SKM-1 (cell line): ENCODE measurements at regions not wholly inside any gene's neighbourhood (a gene's known extent, or its start where the extent isn't known, plus 50 kb on each side); places are given as distances from the start of the nearest gene placed in this dataset.

Source experiments
- DNase-seq: peaks from one replicate; lab custom pipeline; 2025; ENCODE audit not compliant: unreplicated experiment; lab: John Stamatoyannopoulos, UW

DNA sequence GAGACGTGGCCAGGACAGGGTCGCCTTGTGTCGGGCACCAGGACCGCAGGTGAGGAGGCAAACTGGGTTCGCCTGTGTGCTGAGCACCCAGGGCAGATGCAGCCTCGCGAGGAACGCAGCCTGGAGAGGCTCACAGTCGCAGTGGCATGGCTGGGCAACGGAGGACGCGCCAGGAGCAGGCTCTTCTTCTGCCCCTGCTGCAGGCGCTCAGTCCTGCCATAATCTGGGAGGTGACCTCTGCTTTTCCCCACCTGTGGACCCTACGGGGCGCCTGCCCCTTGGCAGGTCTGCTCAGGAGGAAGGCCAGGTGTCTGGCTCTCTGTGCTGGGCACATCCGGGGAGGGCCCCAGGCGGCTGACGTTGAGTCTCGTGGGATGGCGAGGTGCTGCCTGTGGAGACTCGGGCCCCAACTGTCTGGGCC, 1136.2 kb downstream of the BRD1 start:
- DNase-seq: no peak

DNA sequence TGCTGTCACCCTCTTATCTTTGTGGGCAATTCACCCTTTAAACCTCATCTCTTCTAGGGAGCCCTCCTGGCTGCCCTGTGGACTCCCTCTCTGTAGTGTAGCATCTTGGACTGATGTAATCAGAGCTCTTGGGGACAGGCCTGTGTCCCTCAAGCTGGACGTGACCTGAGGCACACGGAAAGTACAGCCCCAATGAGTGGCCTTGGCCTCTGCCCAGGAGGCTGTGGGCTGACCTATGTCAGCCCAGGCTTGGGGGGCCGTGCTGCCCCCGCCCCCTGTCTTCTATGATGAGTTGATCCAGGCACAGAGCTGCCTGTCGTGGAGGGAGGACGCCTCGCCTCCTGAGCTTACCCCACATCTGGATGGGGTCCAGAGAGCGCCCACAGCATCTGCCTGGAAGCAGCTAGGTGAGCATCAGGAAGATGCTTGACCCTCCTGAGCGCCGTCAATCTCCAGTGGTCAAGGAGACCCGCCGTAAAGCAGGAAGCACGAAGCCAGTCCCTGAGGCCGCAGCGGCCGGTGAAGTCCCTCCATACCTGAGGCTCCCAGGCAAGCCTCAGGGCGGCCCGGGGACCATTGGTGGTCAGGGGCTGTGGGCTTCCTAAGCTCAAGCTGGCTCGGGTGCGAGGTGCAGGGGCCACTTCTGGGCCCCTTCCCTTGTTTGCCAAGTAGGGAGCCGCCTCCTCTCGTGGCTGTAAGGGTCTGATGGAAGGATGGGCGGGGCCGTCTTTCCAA, 1136.9 kb downstream of the BRD1 start:
- DNase-seq: no peak

DNA sequence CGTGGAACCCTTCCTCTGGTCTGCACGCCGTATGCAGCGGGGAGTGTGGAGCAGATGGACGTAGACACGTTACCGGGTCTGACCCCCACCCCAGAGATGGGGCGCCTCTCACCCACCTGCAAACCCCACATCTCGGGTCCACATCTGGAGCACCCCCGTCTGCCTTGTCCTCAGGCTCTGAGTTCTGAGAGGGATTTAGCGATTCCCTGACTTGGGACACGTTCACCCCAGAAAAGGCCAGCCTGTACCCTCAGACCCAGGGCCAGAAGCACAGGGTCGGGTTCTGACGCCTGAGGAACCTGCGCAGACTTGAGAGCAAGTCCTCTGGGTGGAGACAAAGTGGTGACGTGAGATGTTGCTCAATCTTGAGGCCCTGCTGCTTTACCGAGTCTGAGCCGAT, 1138.5 kb downstream of the BRD1 start:
- DNase-seq: no peak

DNA sequence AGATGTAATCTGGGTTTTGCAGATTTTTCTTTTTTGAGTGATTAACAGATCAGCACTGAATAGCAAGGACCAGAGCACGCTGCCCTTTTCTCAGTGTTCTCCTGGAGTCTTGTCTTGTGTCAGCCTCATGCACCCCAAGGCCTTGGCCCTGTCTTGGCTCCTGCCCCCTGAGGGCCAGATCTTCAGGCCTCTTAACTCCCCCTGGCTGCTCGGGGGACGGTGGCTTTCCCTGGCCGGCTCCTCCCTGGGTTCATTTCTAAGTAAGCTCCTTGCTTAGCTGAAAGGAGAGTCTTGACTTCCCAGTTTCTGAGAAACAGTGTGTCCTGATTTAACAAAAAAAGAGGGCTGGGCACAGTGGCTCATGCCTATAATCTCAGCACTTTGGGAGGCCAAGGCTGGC, 1139.3 kb downstream of the BRD1 start:
- DNase-seq: no peak

DNA sequence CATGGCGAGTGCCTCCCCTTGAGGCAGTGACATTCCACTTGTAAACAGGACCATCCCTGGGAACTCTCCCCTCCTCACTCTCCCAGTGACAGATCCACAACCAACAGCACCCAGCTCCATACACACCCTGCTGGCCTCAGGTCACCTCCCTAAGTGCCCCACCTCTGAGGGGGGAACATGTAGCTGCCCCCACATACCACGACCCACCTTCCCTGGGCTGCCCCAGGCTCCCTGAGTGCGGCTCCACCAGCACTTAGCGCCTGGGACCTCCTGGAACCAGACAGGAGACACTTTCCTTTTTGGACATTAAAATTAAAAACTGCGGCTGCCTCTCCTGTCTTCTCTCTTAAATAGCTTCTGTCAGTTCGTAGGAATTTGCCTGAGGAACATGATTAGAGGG, 1140.1 kb downstream of the BRD1 start:
- DNase-seq: no peak

DNA sequence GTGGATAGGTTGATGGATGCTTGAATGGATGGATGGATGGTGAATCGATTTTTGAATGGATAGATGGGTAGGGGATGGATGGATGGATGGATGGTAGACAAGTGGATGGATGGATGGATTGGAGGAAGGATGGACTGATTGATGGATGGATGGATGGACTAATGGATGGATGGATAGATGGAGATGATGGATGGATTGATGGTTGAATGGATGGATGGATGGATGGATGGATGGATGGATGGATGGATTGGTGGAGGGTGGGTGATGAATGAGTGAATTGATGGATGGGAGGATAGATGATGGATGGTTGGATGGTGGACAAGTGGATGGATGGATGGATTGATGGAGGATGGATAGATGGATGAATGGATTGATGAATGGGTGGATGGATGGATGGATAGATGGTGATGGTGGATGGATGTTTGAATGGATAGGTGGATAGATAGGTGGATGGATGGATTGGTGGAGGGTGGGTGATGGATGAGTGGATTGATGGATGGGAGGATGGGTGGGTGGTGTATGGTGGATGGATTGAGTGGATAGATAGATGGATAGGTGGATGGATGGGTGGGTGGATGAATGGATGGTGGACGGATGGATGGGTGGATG, 1140.9 kb downstream of the BRD1 start:
- DNase-seq: no peak

DNA sequence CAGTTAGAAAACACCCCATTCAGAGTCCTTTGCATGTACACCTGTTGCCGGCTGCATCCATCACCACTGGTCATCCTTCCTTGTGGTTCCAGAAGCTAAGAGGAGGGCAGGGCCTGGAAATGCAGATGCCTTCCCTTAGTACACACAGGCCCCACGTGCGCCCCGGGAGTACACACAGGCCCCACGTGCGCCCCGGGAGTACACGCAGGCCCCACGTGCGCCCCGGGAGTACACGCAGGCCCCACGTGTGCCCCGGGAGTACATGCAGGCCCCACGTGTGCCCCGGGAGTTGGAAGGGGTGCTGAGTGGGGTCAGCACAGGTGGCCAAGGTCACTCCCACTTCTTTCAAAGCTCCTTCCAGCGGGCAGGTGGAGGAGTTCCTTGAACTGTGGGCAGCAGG, 1141.9 kb downstream of the BRD1 start:
- DNase-seq: no peak

DNA sequence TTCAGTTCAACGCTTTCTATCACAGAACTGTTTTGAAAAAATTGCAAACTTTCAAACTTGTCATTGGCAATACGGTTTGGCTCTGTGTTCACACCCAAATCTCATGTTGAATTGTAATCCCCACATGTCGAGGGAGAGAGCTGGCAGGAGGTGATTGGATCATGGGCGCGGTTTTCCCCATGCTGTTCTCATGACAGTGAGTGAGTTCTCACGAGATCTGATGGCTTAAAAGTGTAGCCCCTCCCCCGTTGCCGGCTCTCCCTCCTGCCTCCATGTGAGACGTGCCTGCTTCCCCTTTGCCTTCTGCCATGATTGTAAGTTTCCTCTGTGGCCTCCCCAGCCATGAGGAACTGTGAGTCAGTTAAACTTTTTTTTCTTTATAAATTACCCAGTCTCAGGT, 1144.0 kb downstream of the BRD1 start:
- DNase-seq: no peak

DNA sequence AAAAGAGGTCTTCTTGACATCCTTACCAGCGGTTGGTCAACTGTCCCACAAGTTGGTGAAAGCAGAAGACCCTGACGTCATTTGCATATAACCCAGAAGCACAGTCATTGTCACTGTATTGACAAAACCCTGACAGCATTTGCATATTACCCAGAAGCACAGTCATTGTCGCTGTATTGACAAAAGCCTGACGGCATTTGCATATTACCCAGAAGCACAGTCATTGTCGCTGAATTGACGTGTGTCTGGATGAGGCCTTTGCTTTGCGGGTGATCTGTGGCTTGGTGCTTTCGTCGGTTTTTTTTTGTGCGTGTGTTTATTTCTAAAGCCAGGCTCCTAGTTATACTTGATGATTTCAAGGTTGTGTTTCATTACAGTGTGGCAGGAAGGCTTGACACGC, 1145.2 kb downstream of the BRD1 start:
- no peak for DNase-seq

DNA sequence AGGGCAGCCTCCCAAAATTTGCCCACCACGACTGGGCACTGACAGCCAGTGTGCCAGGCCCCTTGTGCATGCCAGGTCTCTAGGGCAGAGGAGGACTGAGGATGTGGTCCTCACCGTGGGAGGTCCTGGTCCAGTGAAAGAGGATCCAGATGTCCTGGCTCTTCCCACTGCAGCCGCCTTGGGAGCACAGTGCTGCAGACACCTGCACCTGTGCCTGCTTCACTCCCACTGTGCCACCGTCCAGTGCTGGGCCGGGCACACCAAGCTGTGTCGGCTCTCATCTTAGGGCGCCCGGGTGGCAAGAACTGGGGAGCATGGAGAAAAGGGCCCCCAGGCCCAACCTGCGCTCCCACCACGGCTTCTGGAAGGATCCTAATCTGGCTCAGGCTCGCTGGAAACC, 1147.1 kb downstream of the BRD1 start:
- DNase-seq: no peak

DNA sequence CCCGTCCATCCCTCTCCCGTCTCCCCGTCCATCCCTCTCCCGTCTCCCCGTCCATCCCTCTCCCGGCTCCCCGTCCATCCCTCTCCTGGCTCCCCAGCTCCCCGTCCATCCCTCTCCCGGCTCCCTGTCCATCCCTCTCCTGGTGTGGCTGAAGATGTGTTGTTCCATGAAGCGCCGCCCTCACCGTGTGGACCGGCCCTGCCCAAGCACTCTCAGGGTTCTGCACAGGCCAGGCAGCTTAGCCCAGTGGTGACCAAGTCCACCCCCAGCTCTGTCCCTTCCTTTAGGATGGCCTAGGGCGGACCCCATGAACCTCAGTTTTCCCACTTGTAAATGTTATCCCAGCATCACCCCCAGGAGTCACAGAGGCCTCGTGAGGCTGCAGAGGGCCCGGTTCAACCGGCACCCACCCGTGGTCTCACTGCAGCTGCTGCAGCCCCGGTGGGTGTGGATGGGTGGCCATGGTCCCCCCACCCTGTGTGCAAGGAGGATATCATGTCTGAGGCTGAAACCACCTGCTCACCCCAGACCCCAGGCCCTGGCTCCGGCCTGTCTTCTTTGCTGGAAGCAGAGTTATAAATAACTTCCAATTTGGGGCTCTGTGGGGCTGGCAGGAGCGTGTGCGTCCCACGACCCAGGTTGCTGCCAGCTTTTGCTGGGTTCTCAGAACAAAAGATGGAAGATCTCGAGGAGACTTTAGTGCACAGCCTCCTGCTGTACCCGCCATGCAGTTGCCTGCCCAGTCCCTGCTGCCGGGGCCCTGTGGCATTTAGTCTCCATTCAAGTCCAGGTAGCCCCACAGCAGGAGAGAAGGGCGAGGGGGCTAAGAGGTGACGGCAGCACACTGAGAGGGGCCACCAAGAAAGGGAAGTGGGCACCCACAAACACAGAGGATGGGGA, 1147.8 kb downstream of the BRD1 start:
- no peak for DNase-seq

DNA sequence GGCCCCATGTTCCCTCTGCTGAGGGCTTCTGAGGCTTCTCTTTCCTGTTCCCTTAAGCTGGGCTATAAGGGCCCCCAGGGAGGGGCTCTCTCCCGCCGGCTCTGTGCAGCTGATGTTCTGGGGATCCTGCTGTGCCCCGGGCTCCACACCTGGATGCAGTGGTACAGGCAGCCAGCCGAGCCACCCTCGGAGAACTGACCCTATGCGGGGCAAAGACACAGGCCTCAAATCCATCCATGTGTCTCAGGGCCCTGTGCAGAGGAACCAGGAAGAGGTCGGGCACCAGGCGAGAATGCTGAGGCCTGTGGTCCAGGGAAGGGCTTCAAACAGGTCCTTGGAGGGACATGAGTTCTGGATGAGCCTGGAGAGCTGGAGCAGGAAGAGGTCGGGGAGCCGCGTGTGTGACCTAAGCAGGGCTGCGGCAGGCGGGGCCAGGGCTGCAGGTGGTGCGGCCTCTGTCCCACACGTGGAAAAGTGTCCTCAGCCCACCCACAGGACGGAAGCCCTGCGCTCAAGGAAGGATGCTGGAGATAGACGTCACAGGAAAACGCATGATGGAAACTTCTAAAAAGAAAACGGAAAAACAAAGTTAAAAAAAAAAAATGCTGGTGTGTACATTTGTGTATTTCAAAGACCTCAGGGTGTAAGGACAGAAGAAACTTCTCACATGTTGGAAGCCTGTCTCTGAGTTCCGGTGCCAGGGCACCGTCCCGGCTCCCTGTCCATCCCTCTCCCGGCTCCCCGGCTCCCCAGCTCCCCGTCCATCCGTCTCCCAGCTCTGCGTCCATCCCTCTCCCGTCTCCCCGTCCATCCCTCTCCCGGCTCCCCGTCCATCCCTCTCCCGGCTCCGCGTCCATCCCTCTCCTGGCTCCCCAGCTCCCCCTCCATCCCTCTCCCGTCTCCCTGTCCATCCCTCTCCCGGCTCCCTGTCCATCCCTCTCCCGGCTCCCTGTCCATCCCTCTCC, 1149.2 kb downstream of the BRD1 start:
- DNase-seq: no peak

DNA sequence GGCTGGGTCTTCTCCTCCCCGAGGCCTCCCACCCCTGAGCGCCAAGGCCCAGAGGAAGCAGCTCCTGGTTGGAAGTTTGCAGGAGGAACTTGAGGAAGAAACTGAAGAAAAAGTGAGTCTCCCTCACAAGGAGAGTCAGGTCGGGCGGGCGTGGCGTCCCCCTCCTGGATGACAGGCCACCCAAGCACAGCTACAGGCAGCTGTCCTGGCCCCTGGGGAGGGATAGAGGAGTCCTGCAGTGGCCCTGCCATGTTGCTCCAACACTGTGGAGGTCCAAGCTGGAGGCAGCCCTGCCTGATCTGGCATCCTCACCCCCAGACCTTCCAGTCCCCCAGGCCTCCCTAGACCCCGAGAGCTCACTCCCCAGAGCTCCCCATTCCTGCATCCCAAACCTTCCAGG, 1150.1 kb downstream of the BRD1 start:
- no peak for DNase-seq

DNA sequence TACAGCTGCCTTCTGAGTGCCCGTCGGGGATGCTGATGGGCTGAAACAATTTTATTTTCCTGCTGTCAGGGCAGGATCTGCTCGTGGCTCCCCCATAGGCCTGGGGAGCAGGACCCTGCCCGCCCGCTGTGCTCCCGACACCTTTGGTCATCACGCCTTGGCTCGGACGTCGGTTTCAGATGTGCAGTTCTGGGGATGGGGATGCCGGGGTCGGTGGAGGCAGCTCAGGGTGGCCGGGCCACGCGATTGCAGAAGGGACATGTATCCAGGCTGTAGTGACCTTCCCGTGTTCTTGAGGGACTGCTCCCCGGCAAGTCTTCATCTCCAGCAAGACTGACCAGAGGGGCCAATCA, 1150.5 kb downstream of the BRD1 start:
- no peak for DNase-seq

DNA sequence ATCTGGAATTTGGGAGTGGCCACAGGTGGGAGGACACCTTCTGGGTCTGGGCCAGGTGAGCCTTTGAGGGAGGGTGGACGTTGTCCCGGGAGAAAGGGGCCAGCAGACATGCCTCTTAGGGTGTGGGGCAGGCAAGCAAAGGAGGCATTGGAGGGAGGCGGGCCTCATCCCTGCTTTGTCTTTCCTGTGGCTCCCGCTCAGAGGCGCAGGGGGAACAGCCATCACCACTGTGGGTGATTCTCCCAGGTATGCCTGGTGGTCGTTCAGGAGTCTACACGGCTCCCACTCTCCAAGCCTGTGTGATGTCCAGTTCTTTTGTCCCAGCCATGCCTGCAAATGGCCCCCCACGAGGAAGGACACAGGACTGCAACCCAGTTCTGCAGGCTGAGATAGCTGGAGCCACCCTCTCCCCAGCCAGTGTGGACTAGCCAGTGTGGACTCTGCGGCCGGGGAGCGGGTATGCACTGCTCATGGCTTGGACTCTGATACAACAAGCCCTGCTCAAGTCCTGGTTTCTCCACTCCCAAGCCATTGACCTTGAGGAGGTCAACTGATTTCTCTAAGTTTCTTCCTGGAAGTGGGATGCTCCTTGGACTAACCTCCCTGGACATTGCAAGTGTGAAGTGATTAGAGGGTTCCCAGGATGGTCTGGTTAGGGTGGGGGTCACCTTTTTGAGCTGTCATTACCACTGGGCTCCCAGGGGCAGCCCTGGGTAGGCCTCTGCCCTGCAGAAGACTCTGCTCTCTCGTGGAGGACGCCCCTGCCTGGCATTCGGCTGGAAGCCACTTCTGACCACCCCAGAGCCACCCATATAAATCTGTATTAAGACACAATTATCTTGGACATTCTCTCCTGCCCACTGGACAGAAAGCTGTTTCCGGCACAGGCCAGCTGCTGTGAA, 1151.2 kb downstream of the BRD1 start:
- DNase-seq: no peak

DNA sequence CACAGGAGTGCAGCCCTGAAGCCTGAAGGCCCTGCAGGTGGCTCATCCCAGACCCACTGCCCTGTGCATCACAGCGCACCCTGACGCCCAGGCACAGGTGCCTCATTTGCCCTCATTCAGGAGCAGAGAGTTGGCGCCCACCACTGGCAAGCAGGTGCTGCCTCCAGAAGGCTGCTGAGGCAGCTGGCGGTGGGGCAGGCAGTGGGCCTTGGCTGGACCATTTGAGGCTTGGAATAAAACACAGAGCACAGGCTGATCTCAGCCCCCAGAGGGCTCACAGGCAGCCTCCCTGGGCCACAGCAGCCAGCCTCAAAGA, 1151.9 kb downstream of the BRD1 start:
- no peak for DNase-seq

DNA sequence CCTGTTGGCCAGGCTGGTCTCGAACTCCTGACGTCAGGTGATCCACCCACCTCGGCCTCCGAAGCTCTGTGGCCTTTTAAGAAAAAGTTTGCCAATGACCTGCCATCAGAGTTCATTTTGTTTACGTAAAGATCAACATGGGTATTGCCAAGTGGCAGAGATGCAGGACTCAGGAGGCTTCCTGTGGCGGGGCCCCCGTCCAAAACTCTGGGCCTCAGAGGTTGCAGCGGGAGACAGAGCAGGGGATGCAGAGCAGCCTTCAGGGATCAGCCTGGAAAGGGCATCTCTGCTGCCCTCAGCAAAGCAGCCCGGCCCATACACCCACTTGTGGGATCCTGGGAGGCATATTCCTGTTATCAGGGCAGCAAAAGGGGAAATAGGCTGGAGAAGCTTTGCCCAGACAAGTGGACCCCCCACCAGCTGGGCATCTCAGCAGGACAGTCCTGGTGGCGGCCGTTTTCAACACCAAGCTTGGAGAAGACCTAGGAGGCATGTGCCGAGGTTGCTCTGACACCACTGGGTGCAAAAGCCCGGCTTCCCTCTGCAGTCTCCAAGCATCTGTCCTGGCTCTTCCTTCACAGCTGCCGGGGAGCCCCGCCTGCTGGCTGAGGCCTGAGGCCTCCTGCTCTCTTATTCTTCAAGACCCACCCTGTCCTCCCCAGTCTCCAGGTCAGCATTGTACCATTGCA, 1152.4 kb downstream of the BRD1 start:
- no peak for DNase-seq

DNA sequence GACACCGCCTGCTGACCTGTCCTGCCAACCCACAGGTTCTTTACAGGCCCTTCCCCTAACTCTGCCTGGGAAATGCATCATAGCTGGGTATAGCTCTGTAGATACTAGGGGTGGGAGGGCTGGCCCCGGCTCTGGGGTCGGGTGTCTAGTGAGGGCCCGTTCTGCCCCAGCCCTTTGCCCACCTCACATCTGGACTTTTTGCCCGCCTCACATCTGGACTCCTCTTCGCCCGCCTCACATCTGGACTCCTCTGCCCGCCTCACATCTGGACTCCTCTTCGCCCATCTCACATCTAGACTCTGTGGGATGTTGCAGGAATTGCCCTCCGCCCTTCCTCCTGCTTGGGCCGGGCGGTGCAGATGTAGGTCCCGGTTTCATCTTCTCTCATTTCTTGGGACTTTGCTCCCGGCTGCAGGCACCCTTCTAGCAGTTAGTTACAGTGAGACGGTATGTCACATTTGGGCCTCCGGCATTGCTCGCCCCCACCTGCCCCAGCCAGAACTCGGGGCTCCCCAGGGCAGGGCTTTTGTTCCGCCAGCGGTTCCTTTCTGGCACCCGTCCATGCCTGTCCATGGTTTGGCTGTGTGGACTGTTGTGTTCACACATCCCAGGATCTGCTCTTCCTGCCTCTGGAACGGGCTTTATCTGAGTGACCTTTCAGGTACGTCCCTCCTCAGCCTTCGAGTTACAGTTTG, 1153.7 kb downstream of the BRD1 start:
- DNase-seq: no peak

DNA sequence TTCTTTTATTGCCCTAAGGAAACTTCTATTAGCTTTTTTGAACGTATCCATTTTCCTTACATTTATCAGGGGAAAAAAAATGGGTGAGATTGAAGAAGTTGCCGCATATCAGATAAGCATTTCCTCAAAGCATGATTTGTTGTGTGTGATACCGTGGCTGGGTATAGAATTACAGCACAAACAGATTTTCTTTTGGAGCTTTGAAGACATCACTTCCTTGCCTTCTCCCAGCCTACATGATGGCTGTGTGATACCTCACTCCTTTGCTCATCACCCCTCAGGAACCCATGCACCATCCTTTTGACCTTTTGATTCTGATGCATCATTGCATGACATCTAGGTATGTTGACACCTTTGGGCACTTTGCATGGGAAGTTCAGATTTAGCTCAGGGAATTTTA, 1155.3 kb downstream of the BRD1 start:
- no peak for DNase-seq
